ENCODE measurements at regions not wholly inside any gene's neighbourhood (a gene's known extent, or its start where the extent isn't known, plus 50 kb on each side); places are given as distances from the start of the nearest gene placed in this dataset.

GRCh38 chr3:176780766-176781165 lies 416.5 kb downstream of the TBL1XR1 start:
- DNase-seq (ENCODE audit: extremely low read depth in 1 of 4, low spot score in 3 of 4): no peak
- intact Hi-C loops (cut with micrococcal nuclease): no loop called here
- Histone ChIP-seq H3K4me1 (replicated peaks in 1 of 2; ENCODE audit: control insufficient read depth in 2 of 2, insufficient read depth in 2 of 2, low read length in 2 of 2) (no peaks in the 10 kb centered on the region), H4K20me1 (replicated peaks; ENCODE audit: control insufficient read depth, insufficient read depth, low read length) (no peaks in the 10 kb centered on the region), H3K4me3 (no peak overlapping the region), H3K9ac (ENCODE audit: insufficient read depth in 1 of 2, low read depth in 2 of 2, low read length in 2 of 2) (no peak overlapping the region), H3K27me3 (ENCODE audit: control insufficient read depth in 2 of 2, insufficient read depth in 2 of 2, low read length in 2 of 2) (no peaks in the 10 kb centered on the region), H3K36me3 (ENCODE audit: control insufficient read depth, insufficient read depth, low read length) (no peaks in the 10 kb centered on the region), H3K79me2 (ENCODE audit: control insufficient read depth, insufficient read depth, low read length) (no peaks in the 10 kb centered on the region), H3K9me1 (ENCODE audit: control insufficient read depth, insufficient read depth, low read length) (no peaks in the 10 kb centered on the region), H2AFZ (ENCODE audit: low read depth, low read length) (no peak overlapping the region), H3K9me3 (replicated peaks; ENCODE audit: control insufficient read depth, insufficient read depth, low read depth, low read length) (no peaks in the 10 kb centered on the region), H3K27ac (ENCODE audit: extremely low read depth, low read depth, low read length) (no peak overlapping the region), H3K4me2 (ENCODE audit: insufficient read depth, low read length) (no peak overlapping the region)
- FAIRE-seq: no peak
- TF ChIP-seq GABPB1 (CRISPR knock-in tag; IDR thresholded peaks at IDR 0.05) (no peak), ZNF232 (CRISPR knock-in tag; IDR thresholded peaks at IDR 0.05) (no peak), TCFL5 (CRISPR knock-in tag; conservative IDR thresholded peaks at IDR 0.05) (no peak), ZFP91 (CRISPR knock-in tag; IDR thresholded peaks at IDR 0.05) (no peak), ZNF445 (CRISPR knock-in tag; IDR thresholded peaks at IDR 0.05; ENCODE audit: low read depth) (no peak), ZNF518B (CRISPR knock-in tag; IDR thresholded peaks at IDR 0.05) (no peak), ZZZ3 (IDR thresholded peaks at IDR 0.05) (no peak), ATF2 (CRISPR knock-in tag; IDR thresholded peaks at IDR 0.05) (no peak), GATA2 (CRISPR knock-in tag; IDR thresholded peaks at IDR 0.05) (no peak), NR1H2 (CRISPR knock-in tag; IDR thresholded peaks at IDR 0.05) (no peak), TAF7 (tag; IDR thresholded peaks at IDR 0.05) (no peak), ZNF644 (tag; IDR thresholded peaks at IDR 0.05; ENCODE audit: low read depth) (no peak), KDM5B (IDR thresholded peaks at IDR 0.05; ENCODE audit: insufficient replicate concordance, low read depth, low read length) (no peak), NCOA6 (IDR thresholded peaks at IDR 0.05) (no peak), BRD9 (IDR thresholded peaks at IDR 0.05; ENCODE audit: low read depth, partially characterized antibody) (no peak), MTA2 (IDR thresholded peaks at IDR 0.05; ENCODE audit: low read depth) (no peak), ZKSCAN1 (IDR thresholded peaks at IDR 0.05; ENCODE audit: low read depth, low read length) (no peak), ZNF589 (CRISPR knock-in tag; IDR thresholded peaks at IDR 0.05; ENCODE audit: low read depth) (no peak)
- ChIA-PET CTCF (ENCODE audit: low intra/inter-chr PET ratio) (no interaction called here), POLR2A (no interaction called here)
- no peak for ATAC-seq
- in situ Hi-C loops (cut with MboI): no loop called here
- BruUV-seq (replicated peaks): no TSS peak

Data from K562 (cell line).